GM21576 (cell line): ENCODE measurements at regions not wholly inside any gene's neighbourhood (a gene's known extent, or its start where the extent isn't known, plus 50 kb on each side); places are given as distances from the start of the nearest gene placed in this dataset.
"Not testable (repeated sequence)": the region's sequence is repeated elsewhere in the genome, so short reads cannot be mapped to it uniquely, and the experiment has no call there.

ENCODE experiments used
- ATAC-seq: cut with Tn5 transposase; IDR thresholded peaks from one replicate; pipeline ENCODE4 v1.9.1; 2021; ENCODE audit warnings: mild to moderate bottlenecking, moderate library complexity; ENCODE audit not compliant: unreplicated experiment

DNA sequence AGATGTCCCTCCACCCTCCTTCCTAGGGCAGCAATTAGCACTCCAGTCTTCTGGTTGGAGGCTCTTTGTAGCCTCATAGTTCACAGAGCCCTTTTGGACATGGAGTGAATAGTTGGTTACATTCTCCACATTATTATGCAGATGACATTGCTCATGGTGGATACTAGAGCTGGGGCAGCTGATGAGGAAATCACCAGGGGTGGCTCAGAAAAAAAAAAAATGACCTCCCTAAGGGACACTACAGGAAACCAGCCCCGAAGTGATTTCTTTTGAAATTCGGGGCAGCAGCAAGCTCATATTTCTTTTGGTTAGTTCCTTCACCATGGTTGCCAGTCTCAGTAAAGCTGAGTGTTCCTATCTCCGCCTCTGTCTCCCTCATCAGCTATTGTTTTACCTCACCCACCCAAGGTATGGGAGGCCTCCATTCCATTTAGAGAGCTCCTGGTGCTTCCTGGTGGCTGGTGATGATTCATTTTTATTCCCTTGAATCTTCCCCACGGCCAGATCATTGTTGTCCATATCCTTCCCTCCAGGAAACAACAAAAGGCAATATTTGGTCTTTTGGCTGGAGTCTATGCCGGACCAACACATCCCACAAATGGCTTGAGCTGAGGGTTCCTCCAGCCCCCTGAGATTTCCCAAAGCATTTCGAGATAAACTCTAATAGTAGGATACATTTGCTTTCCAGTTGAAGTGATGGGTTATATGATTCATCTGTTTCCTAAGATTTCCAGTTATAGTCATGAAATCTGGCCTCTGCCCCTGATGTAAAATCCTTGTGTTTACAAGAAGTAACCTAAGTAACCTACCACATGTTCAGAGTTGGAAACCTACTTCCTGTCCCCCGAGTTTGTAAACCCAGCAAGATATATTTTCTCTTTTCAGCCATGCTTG is 56.2 kb upstream of the NID2 start:
- ATAC-seq, result no peak

DNA sequence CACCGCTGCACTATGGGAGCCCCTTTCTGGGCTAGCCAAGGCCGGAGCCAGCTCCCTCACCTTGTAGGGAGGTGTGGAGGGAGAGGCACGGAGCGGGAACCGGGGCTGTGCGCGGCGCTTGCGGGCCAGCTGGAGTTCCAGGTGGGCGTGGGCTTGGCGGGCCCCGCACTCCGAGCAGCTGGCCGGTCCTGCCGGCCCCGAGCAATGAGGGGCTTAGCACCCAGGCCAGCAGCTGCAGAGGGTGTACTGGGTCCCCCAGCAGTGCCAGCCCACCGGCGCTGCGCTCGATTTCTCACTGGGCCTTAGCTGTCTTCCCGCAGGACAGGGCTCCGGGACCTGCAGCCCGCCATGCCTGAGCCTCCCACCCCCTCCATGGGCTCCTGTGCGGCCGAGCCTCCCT is 53.3 kb upstream of the NID2 start:
- ATAC-seq, result not testable (repeated sequence)

- ATAC-seq, result no peak
These were observed 52.6 kb upstream of the NID2 start for GRCh38 chr14:52121441-52121840.

DNA sequence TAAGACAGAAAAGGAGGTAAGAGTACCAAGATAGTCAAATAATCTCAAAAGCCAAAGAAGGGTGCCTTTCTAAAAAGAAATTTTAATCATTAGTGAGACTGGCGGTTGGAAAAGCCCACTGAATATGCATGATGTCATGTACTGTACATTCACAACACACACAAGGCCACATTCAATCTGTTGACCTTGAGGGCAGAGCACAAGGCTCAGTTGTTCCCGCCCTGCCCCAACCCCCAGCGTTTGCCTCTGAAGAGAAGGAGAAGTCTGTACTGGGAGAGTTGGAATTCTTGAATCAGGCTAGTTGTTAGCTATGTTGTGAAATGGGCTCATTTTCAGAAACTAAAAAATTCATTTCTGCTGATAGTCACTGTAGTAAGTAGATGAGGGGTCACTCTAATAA is 50.2 kb upstream of the NID2 start:
- ATAC-seq, result no peak
